ENCODE measurements at regions not wholly inside any gene's neighbourhood (a gene's known extent, or its start where the extent isn't known, plus 50 kb on each side); places are given as distances from the start of the nearest gene placed in this dataset.

DNA sequence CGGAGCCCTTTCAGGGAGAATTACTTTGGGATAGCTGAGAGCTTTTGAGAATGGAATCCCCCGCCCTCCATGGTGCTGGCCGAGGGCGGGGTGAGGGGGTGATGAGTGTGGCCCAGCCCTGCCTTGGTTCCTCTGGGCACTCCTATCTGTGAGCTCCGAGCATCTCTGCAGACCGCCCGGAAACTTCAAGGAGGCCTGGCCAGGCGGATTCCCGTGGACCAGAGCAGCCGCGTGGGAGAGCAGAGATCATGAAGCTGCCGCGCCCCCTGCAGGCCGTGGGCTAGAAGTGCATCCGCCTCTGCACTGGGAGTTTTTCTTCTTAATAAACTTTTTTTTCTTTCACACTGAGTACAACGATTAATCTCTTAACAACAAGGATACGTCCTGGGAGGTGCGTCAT lies 392.9 kb upstream of the EEF2KMT start:
- no peaks in the 10 kb centered on the region for H3K36me3 ChIP-seq (ENCODE audit: control insufficient read depth, insufficient read depth, low read length)
- no peak overlapping the region for H3K4me3 ChIP-seq (replicated peaks in 1 of 4; ENCODE audit: control extremely low read depth in 1 of 4, insufficient read depth in 1 of 4, low read depth in 3 of 4, low read length in 4 of 4)
- H2AFZ ChIP-seq (ENCODE audit: low read length), result no peak overlapping the region
- H3K4me1 ChIP-seq (ENCODE audit: control insufficient read depth, extremely low read depth, insufficient read depth, low read length), result no peaks in the 10 kb centered on the region
- H3K4me2 ChIP-seq (ENCODE audit: extremely low read depth, insufficient read depth, low read length), result no peak overlapping the region
- no peaks in the 10 kb centered on the region for H3K9me3 ChIP-seq (ENCODE audit: control insufficient read depth, insufficient read depth, low read depth, low read length)
- no peak overlapping the region for H3K27ac ChIP-seq (ENCODE audit: insufficient read depth, low read length)
- TF ChIP-seq EZH2 (IDR thresholded peaks at IDR 0.05; ENCODE audit: low read length, missing control alignments), result no peak
- TF ChIP-seq, protein P1, sequence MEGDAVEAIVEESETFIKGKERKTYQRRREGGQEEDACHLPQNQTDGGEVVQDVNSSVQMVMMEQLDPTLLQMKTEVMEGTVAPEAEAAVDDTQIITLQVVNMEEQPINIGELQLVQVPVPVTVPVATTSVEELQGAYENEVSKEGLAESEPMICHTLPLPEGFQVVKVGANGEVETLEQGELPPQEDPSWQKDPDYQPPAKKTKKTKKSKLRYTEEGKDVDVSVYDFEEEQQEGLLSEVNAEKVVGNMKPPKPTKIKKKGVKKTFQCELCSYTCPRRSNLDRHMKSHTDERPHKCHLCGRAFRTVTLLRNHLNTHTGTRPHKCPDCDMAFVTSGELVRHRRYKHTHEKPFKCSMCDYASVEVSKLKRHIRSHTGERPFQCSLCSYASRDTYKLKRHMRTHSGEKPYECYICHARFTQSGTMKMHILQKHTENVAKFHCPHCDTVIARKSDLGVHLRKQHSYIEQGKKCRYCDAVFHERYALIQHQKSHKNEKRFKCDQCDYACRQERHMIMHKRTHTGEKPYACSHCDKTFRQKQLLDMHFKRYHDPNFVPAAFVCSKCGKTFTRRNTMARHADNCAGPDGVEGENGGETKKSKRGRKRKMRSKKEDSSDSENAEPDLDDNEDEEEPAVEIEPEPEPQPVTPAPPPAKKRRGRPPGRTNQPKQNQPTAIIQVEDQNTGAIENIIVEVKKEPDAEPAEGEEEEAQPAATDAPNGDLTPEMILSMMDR (conservative IDR thresholded peaks at IDR 0.05 in 1 of 2, IDR thresholded peaks at IDR 0.05 in 1 of 2; ENCODE audit: low read depth in 1 of 2, low read length in 2 of 2), result peak in 1 of 2 donors; percentile 13
- no peaks in the 10 kb centered on the region for H3K27me3 ChIP-seq (ENCODE audit: control insufficient read depth, insufficient read depth, low read length)
- H3K79me2 ChIP-seq (ENCODE audit: control insufficient read depth, insufficient read depth, low read length), result no peaks in the 10 kb centered on the region
- no peaks in the 10 kb centered on the region for H4K20me1 ChIP-seq (ENCODE audit: control insufficient read depth, extremely low read depth, insufficient read depth, low read length)
- H3K9ac ChIP-seq (ENCODE audit: insufficient read depth, low read length), result no peak overlapping the region
- DNase-seq (ENCODE audit: low read depth in 2 of 2), result peak in 1 of 2 donors; percentile 17

DNA sequence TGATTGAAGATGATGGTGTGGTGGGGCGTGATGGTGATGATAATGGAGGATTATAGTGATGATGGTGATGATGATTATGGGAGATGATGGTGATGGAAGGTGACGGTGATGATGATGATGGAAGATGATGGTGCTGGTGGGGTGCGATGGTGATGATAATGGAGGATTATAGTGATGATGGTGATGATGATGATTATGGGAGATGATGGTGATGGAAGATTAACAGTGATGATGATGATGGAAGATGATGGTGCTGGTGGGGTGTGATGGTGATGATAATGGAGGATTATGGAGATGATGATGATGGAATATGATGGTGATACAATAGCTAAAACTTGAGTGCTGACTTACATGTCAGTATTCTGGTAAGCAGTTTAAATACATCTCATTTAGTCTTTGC lies 391.0 kb upstream of the EEF2KMT start:
- no peak for DNase-seq (ENCODE audit: low read depth in 2 of 2)

DNA sequence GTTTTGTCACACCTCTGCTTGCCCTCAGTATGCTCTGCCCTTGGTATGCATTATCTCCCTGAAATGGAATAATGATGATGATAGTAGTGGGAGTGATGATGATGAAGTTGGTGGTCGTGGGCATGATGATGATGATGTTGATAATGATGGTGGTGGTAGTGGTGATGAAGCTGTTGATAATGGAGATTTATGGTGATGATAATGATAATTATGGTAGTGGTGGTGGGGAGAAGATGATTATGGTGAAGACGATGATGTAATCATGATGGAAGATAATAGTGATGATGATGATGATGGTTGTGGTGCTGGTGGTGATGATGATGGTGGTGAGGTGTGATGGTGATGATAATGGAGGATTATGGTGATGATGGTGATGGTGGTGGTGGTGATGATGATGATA lies 390.1 kb upstream of the EEF2KMT start:
- no peak overlapping the region for H3K9ac ChIP-seq (ENCODE audit: insufficient read depth, low read length)
- H3K4me2 ChIP-seq (ENCODE audit: extremely low read depth, insufficient read depth, low read length), result no peak overlapping the region
- no peak overlapping the region for H3K4me3 ChIP-seq (replicated peaks in 1 of 4; ENCODE audit: control extremely low read depth in 1 of 4, insufficient read depth in 1 of 4, low read depth in 3 of 4, low read length in 4 of 4)
- TF ChIP-seq, protein P1 (conservative IDR thresholded peaks at IDR 0.05 in 1 of 2, IDR thresholded peaks at IDR 0.05 in 1 of 2; ENCODE audit: low read depth in 1 of 2, low read length in 2 of 2), result no peak
- TF ChIP-seq EZH2 (IDR thresholded peaks at IDR 0.05; ENCODE audit: low read length, missing control alignments), result no peak
- no peak overlapping the region for H3K27ac ChIP-seq (ENCODE audit: insufficient read depth, low read length)
- no peaks in the 10 kb centered on the region for H3K79me2 ChIP-seq (ENCODE audit: control insufficient read depth, insufficient read depth, low read length)
- no peak overlapping the region for H2AFZ ChIP-seq (ENCODE audit: low read length)
- H3K27me3 ChIP-seq (ENCODE audit: control insufficient read depth, insufficient read depth, low read length), result no peaks in the 10 kb centered on the region
- no peaks in the 10 kb centered on the region for H3K36me3 ChIP-seq (ENCODE audit: control insufficient read depth, insufficient read depth, low read length)
- no peaks in the 10 kb centered on the region for H4K20me1 ChIP-seq (ENCODE audit: control insufficient read depth, extremely low read depth, insufficient read depth, low read length)
- H3K9me3 ChIP-seq (ENCODE audit: control insufficient read depth, insufficient read depth, low read depth, low read length), result no peaks in the 10 kb centered on the region
- H3K4me1 ChIP-seq (ENCODE audit: control insufficient read depth, extremely low read depth, insufficient read depth, low read length), result no peaks in the 10 kb centered on the region
- no peak for DNase-seq (ENCODE audit: low read depth in 2 of 2)

More for the DNA sequence above, 391.0 kb upstream of the EEF2KMT start:
- Histone ChIP-seq H3K27ac (ENCODE audit: insufficient read depth, low read length) (no peak overlapping the region), H3K9ac (ENCODE audit: insufficient read depth, low read length) (no peak overlapping the region), H3K4me1 (ENCODE audit: control insufficient read depth, extremely low read depth, insufficient read depth, low read length) (no peaks in the 10 kb centered on the region), H4K20me1 (ENCODE audit: control insufficient read depth, extremely low read depth, insufficient read depth, low read length) (no peaks in the 10 kb centered on the region), H3K4me3 (replicated peaks in 1 of 4; ENCODE audit: control extremely low read depth in 1 of 4, insufficient read depth in 1 of 4, low read depth in 3 of 4, low read length in 4 of 4) (no peak overlapping the region), H2AFZ (ENCODE audit: low read length) (no peak overlapping the region), H3K79me2 (ENCODE audit: control insufficient read depth, insufficient read depth, low read length) (no peaks in the 10 kb centered on the region), H3K4me2 (ENCODE audit: extremely low read depth, insufficient read depth, low read length) (no peak overlapping the region), H3K27me3 (ENCODE audit: control insufficient read depth, insufficient read depth, low read length) (no peaks in the 10 kb centered on the region), H3K36me3 (ENCODE audit: control insufficient read depth, insufficient read depth, low read length) (no peaks in the 10 kb centered on the region), H3K9me3 (ENCODE audit: control insufficient read depth, insufficient read depth, low read depth, low read length) (no peaks in the 10 kb centered on the region)
- TF ChIP-seq, protein P1 (conservative IDR thresholded peaks at IDR 0.05 in 1 of 2, IDR thresholded peaks at IDR 0.05 in 1 of 2; ENCODE audit: low read depth in 1 of 2, low read length in 2 of 2), result no peak
- TF ChIP-seq EZH2 (IDR thresholded peaks at IDR 0.05; ENCODE audit: low read length, missing control alignments), result no peak

Measured in fibroblast of lung (primary cell).